ENCODE measurements at regions not wholly inside any gene's neighbourhood (a gene's known extent, or its start where the extent isn't known, plus 50 kb on each side); places are given as distances from the start of the nearest gene placed in this dataset.

- no peak overlapping the region for H3K4ac ChIP-seq (ENCODE audit: low read depth, low read length)
- intact Hi-C loops (cut with micrococcal nuclease): no loop called here
- H2AK5ac ChIP-seq (ENCODE audit: low read depth, low read length): no peak overlapping the region
- ChIA-PET CTCF (no interaction called here), POLR2A (ENCODE audit: unreplicated experiment) (no interaction called here)
- no peaks in the 10 kb centered on the region for H3K27me3 ChIP-seq (ENCODE audit: control insufficient read depth, insufficient read depth, low read length)
- no peak overlapping the region for H2BK5ac ChIP-seq (ENCODE audit: low read depth, low read length, poor library complexity, severe bottlenecking)
- DNase-seq: no peak
- no peak overlapping the region for H2BK15ac ChIP-seq (ENCODE audit: low read depth, low read length)
- H3K36me3 ChIP-seq (ENCODE audit: control insufficient read depth, insufficient read depth, low read length): no peaks in the 10 kb centered on the region
- no peak overlapping the region for H2BK120ac ChIP-seq (ENCODE audit: low read depth, low read length)
- dilution Hi-C loops (cut with HindIII; ENCODE audit: low sequenced_read_pairs, unreplicated experiment): no loop called here
- peaks cover 4% of the 10 kb centered on the region; the same call in 1 of the 2 replicates for H3K4me1 ChIP-seq (ENCODE audit: control insufficient read depth, insufficient read depth, low read length)
- H2BK20ac ChIP-seq (ENCODE audit: low read depth, low read length): no peak overlapping the region
- TF ChIP-seq RAD21 (IDR thresholded peaks at IDR 0.05; ENCODE audit: low read length) (no peak), CEBPB (IDR thresholded peaks at IDR 0.05; ENCODE audit: low read depth, low read length) (no peak), RFX5 (IDR thresholded peaks at IDR 0.05; ENCODE audit: low read depth, low read length) (no peak), CHD1 (IDR thresholded peaks at IDR 0.05; ENCODE audit: low read depth, low read length) (no peak), NFE2L2 (IDR thresholded peaks at IDR 0.05; ENCODE audit: low read depth, low read length) (no peak), USF2 (IDR thresholded peaks at IDR 0.05; ENCODE audit: low read depth, low read length) (no peak), MAZ (IDR thresholded peaks at IDR 0.05; ENCODE audit: borderline replicate concordance, low read depth, low read length) (no peak), BHLHE40 (IDR thresholded peaks at IDR 0.05; ENCODE audit: low read depth, low read length) (no peak), SMC3 (IDR thresholded peaks at IDR 0.05; ENCODE audit: low read depth, low read length) (no peak), RCOR1 (IDR thresholded peaks at IDR 0.05; ENCODE audit: insufficient replicate concordance, low read length) (no peak), POLR2A (IDR thresholded peaks at IDR 0.05; ENCODE audit: low read depth, low read length) (no peak), MXI1 (IDR thresholded peaks at IDR 0.05; ENCODE audit: borderline replicate concordance, low read depth, low read length) (no peak), MAFK (IDR thresholded peaks at IDR 0.05; ENCODE audit: low read depth, low read length) (no peak), FOS (IDR thresholded peaks at IDR 0.05; ENCODE audit: low read depth, low read length) (no peak)
- TF ChIP-seq, protein P1, sequence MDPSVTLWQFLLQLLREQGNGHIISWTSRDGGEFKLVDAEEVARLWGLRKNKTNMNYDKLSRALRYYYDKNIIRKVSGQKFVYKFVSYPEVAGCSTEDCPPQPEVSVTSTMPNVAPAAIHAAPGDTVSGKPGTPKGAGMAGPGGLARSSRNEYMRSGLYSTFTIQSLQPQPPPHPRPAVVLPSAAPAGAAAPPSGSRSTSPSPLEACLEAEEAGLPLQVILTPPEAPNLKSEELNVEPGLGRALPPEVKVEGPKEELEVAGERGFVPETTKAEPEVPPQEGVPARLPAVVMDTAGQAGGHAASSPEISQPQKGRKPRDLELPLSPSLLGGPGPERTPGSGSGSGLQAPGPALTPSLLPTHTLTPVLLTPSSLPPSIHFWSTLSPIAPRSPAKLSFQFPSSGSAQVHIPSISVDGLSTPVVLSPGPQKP (IDR thresholded peaks at IDR 0.05; ENCODE audit: borderline replicate concordance, low read depth, low read length): no peak
- TF ChIP-seq, protein P2, sequence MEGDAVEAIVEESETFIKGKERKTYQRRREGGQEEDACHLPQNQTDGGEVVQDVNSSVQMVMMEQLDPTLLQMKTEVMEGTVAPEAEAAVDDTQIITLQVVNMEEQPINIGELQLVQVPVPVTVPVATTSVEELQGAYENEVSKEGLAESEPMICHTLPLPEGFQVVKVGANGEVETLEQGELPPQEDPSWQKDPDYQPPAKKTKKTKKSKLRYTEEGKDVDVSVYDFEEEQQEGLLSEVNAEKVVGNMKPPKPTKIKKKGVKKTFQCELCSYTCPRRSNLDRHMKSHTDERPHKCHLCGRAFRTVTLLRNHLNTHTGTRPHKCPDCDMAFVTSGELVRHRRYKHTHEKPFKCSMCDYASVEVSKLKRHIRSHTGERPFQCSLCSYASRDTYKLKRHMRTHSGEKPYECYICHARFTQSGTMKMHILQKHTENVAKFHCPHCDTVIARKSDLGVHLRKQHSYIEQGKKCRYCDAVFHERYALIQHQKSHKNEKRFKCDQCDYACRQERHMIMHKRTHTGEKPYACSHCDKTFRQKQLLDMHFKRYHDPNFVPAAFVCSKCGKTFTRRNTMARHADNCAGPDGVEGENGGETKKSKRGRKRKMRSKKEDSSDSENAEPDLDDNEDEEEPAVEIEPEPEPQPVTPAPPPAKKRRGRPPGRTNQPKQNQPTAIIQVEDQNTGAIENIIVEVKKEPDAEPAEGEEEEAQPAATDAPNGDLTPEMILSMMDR (conservative IDR thresholded peaks at IDR 0.05; ENCODE audit: low read depth, low read length): no peak
- no peak overlapping the region for H3K4me2 ChIP-seq (ENCODE audit: low read depth, low read length)
- H4K20me1 ChIP-seq (ENCODE audit: insufficient read depth, low read length): no peaks in the 10 kb centered on the region
- BruUV-seq (replicated peaks): no TSS peak
- no peak for ATAC-seq (ENCODE audit: low read depth)
- 0 out of 2 replicates have a peak, but pooled peaks cover 5% of the 10 kb centered on the region for H3K9me1 ChIP-seq (ENCODE audit: insufficient read depth, low read length)
- H3K18ac ChIP-seq (ENCODE audit: low read depth, low read length): no peak overlapping the region
- in situ Hi-C loops (cut with MboI; ENCODE audit: low sequenced_read_pairs): loop anchor here (10.0 to 25.0 kb wide), 2 partner anchors 547 to 944 kb away; no protein-coding TSS in a partner anchor
- H2AK9ac ChIP-seq (replicated peaks; ENCODE audit: low read depth, low read length, poor library complexity): no peak overlapping the region
- H3K9ac ChIP-seq (ENCODE audit: low read depth, low read length): no peak overlapping the region
- no peak overlapping the region for H4K8ac ChIP-seq (ENCODE audit: low read depth in 2 of 2, low read length in 2 of 2)
- H4K5ac ChIP-seq (ENCODE audit: low read depth, low read length): no peak overlapping the region
- no peak overlapping the region for H2AFZ ChIP-seq (replicated peaks; ENCODE audit: low read length, poor library complexity)
- no peak overlapping the region for H3K56ac ChIP-seq (ENCODE audit: extremely low read depth, insufficient read depth, low read length)
- no peak overlapping the region for H4K91ac ChIP-seq (ENCODE audit: insufficient read depth, low read depth, low read length)
- H3K79me1 ChIP-seq (ENCODE audit: low read depth in 1 of 2, low read length in 2 of 2): no peaks in the 10 kb centered on the region
- H3K14ac ChIP-seq (replicated peaks; ENCODE audit: low read depth, low read length): no peak overlapping the region
- no peaks in the 10 kb centered on the region for H3K9me3 ChIP-seq (ENCODE audit: control insufficient read depth, insufficient read depth, low read length)
- WGBS, 2 experiments (ENCODE audit: extremely low coverage in 2 of 2, insufficient read length in 1 of 2): 83% methylated on average over 1 of the region's 2 CpGs; no CpG with 5 or more reads in 1 of the 2 experiments
- H3K23ac ChIP-seq (ENCODE audit: low read depth, low read length): no peak overlapping the region
- H3K27ac ChIP-seq (ENCODE audit: insufficient read depth, low read length): no peak overlapping the region
- no peak overlapping the region for H3K4me3 ChIP-seq (ENCODE audit: insufficient read depth, low read depth, low read length)
Observed at GRCh38 chr6:132967871-132968270, 153.5 kb downstream of the RPS12 start.

Measured in IMR-90 (cell line).